ENCODE measurements at regions not wholly inside any gene's neighbourhood (a gene's known extent, or its start where the extent isn't known, plus 50 kb on each side); places are given as distances from the start of the nearest gene placed in this dataset.

- no peak overlapping the region for H3K9ac ChIP-seq (replicated peaks; ENCODE audit: extremely low read depth, insufficient read depth, low read length)
- no peak overlapping the region for H3K4me3 ChIP-seq (replicated peaks in 1 of 3; ENCODE audit: insufficient read depth in 1 of 3, low read depth in 1 of 3, low read length in 3 of 3)
- H2AFZ ChIP-seq (ENCODE audit: low read depth, low read length): no peak overlapping the region
- ChIA-PET CTCF (no interaction called here), POLR2A (no interaction called here)
- H3K27ac ChIP-seq (ENCODE audit: insufficient read depth, low read depth, low read length): no peak overlapping the region
- no peak for TF ChIP-seq MAX (IDR thresholded peaks at IDR 0.05; ENCODE audit: insufficient read depth, insufficient read length)
- no peak for TF ChIP-seq EZH2 (IDR thresholded peaks at IDR 0.05; ENCODE audit: borderline replicate concordance, low read depth, low read length, severe bottlenecking)
- TF ChIP-seq FOS (IDR thresholded peaks at IDR 0.05; ENCODE audit: borderline replicate concordance, insufficient read depth, low read length): no peak
- TF ChIP-seq CTCF (IDR thresholded peaks at IDR 0.05; ENCODE audit: extremely low read depth in 1 of 2, insufficient read depth in 1 of 2, low read depth in 1 of 2, low read length in 2 of 2): no peak
- no peak for TF ChIP-seq GATA2 (IDR thresholded peaks at IDR 0.05; ENCODE audit: insufficient read depth, insufficient read length, low read depth, low read length)
- no peak for TF ChIP-seq POLR2A (IDR thresholded peaks at IDR 0.05; ENCODE audit: low read depth, low read length)
- no peak for TF ChIP-seq MYC (IDR thresholded peaks at IDR 0.05; ENCODE audit: low read depth, low read length)
- no peak for TF ChIP-seq JUN (IDR thresholded peaks at IDR 0.05; ENCODE audit: borderline replicate concordance, insufficient read depth, insufficient read length, low read depth)
- no peak for TF ChIP-seq POLR2AphosphoS5 (IDR thresholded peaks at IDR 0.05; ENCODE audit: insufficient read depth, low read depth, low read length)
- BruUV-seq (replicated peaks): no TSS peak
- H3K9me3 ChIP-seq (replicated peaks; ENCODE audit: control insufficient read depth, insufficient read depth, low read length): peaks cover 1% of the 10 kb centered on the region
- dilution Hi-C loops (cut with MboI; ENCODE audit: extremely low pct_ligation_motif_present, low sequenced_read_pairs) (no loop called here), intact Hi-C loops (cut with micrococcal nuclease) (no loop called here)
- FAIRE-seq (no peak), DNase-seq (ENCODE audit: low read depth, low spot score) (no peak)
- no peaks in the 10 kb centered on the region for H3K79me2 ChIP-seq (ENCODE audit: control insufficient read depth, insufficient read depth, low read length)
- H3K4me1 ChIP-seq (ENCODE audit: control insufficient read depth, extremely low read depth, insufficient read depth, low read length): no peaks in the 10 kb centered on the region
- H3K27me3 ChIP-seq (ENCODE audit: control insufficient read depth in 2 of 2, insufficient read depth in 2 of 2, low read length in 2 of 2): no peaks in the 10 kb centered on the region
- H3K36me3 ChIP-seq (ENCODE audit: control insufficient read depth in 2 of 2, extremely low read depth in 1 of 2, insufficient read depth in 2 of 2, low read length in 2 of 2): no peaks in the 10 kb centered on the region
- H3K9me1 ChIP-seq (replicated peaks; ENCODE audit: control insufficient read depth, extremely low read depth, insufficient read depth, low read length): no peaks in the 10 kb centered on the region
- H3K4me2 ChIP-seq (ENCODE audit: insufficient read depth, low read length): no peak overlapping the region
- H4K20me1 ChIP-seq (replicated peaks; ENCODE audit: control insufficient read depth, extremely low read depth, insufficient read depth, low read length): no peaks in the 10 kb centered on the region
Observed at GRCh38 chr5:3671337-3671736, 75.7 kb downstream of the IRX1 start.
